B cell (primary cell): ENCODE measurements at regions not wholly inside any gene's neighbourhood (a gene's known extent, or its start where the extent isn't known, plus 50 kb on each side); places are given as distances from the start of the nearest gene placed in this dataset.

Source experiments
- ATAC-seq: fragments of 200-7000 bp; cut with Tn5 transposase; one replicate; pipeline ENCODE4 v1.10.0; 2021; ENCODE audit warnings: low read depth, mild to moderate bottlenecking, moderate number of reproducible peaks, moderate library complexity
- CTCF ChIA-PET: fragments of 350-600 bp; sonication (Branson Sonifier 250); formaldehyde crosslinking; loops from one replicate; lab custom pipeline; 2021; ENCODE audit warnings: antibody characterized with exemption, inconsistent platforms; lab: Charles Lee
- POLR2A ChIA-PET: fragments of 350-600 bp; sonication (Branson Sonifier 250); formaldehyde crosslinking; loops from one replicate; lab custom pipeline; 2021; ENCODE audit warnings: antibody characterized with exemption; lab: Charles Lee
- DNase-seq: peaks from one replicate; pipeline ENCODE4 v3.0.0; 2013
- H2AFZ ChIP-seq: 2 replicates; pipeline ENCODE4 v1.6.1; 2012; ENCODE audit warnings: mild to moderate bottlenecking, low read depth, low read length; ENCODE audit not compliant: insufficient read depth, poor library complexity, severe bottlenecking
- H3K27ac ChIP-seq, 2 donors: 1 replicate in 1 of 2; 2 replicates in 1 of 2; pipeline ENCODE4 v1.5.1; 2012 to 2013; ENCODE audit warnings: low read length in 2 of 2, mild to moderate bottlenecking in 2 of 2, moderate library complexity in 1 of 2
- H3K27me3 ChIP-seq, 4 experiments: fragments of 200-600 bp in 1 of 4; sonication (generic) in 1 of 4; replicated peaks in 1 of 4; 1 replicate in 2 of 4; 2 replicates in 2 of 4; pipeline versions ENCODE4 v1.6.1 to v1.7.0; 2013 to 2016; ENCODE audit warnings: low read length in 3 of 4, mild to moderate bottlenecking in 2 of 4, mixed read lengths in 1 of 4, moderate library complexity in 1 of 4; ENCODE audit not compliant: insufficient read depth in 4 of 4, control insufficient read depth in 3 of 4; ENCODE audit errors: control extremely low read depth in 1 of 4
- H3K36me3 ChIP-seq, 2 experiments: replicated peaks in 1 of 2; 1 replicate in 1 of 2; 2 replicates in 1 of 2; pipeline versions ENCODE4 v1.6.1 to v1.7.1; 2013; ENCODE audit warnings: low read length in 1 of 2; ENCODE audit not compliant: insufficient read depth in 2 of 2, control insufficient read depth in 1 of 2; ENCODE audit errors: control extremely low read depth in 1 of 2, extremely low read depth in 1 of 2
- H3K4me1 ChIP-seq, 2 donors: fragments of 200-600 bp in 1 of 2; sonication (generic) in 1 of 2; 1 replicate in 1 of 2; 2 replicates in 1 of 2; pipeline versions ENCODE4 v1.5.1 to v1.6.1; 2013 to 2017; ENCODE audit warnings: low read length in 2 of 2; ENCODE audit not compliant: control insufficient read depth in 2 of 2, insufficient read depth in 2 of 2
- H3K4me2 ChIP-seq: replicated peaks from 2 replicates; pipeline ENCODE3; 2012; ENCODE audit warnings: mild to moderate bottlenecking, low read depth, low read length; ENCODE audit not compliant: poor library complexity, severe bottlenecking
- H3K4me3 ChIP-seq, 5 experiments: fragments of 200-600 bp in 1 of 5; sonication (generic) in 1 of 5; 1 replicate in 3 of 5; 2 replicates in 2 of 5; pipeline versions ENCODE4 v1.5.1 to v1.7.0; 2011 to 2016; ENCODE audit warnings: low read length in 4 of 5, mild to moderate bottlenecking in 4 of 5, low read depth in 2 of 5, control low read depth in 1 of 5, moderate library complexity in 1 of 5; ENCODE audit not compliant: insufficient read depth in 1 of 5; ENCODE audit errors: control extremely low read depth in 1 of 5, extremely low read depth in 1 of 5
- H3K79me2 ChIP-seq: fragments of 200-600 bp; sonication (generic); one replicate; pipeline ENCODE4 v1.6.0; 2016; ENCODE audit warnings: low read length; ENCODE audit not compliant: control insufficient read depth, insufficient read depth
- H3K9ac ChIP-seq: fragments of 200-600 bp; sonication (generic); 2 replicates; pipeline ENCODE4 v1.6.1; 2017; ENCODE audit warnings: mild to moderate bottlenecking, low read length, moderate library complexity
- H3K9me3 ChIP-seq, 3 donors: one replicate each; pipeline versions ENCODE4 v1.6.1 to v1.7.1; 2013; ENCODE audit warnings: low read length in 2 of 3; ENCODE audit not compliant: control insufficient read depth in 2 of 3, insufficient read depth in 1 of 3; ENCODE audit errors: control extremely low read depth in 1 of 3
- H4K20me1 ChIP-seq: 2 replicates; pipeline ENCODE4 v1.6.0; 2012; ENCODE audit warnings: mild to moderate bottlenecking, low read length; ENCODE audit not compliant: insufficient read depth, control insufficient read depth, poor library complexity, severe bottlenecking
- H3K27ac Mint-ChIP-seq: one replicate; pipeline ENCODE4 v1.8.0; 2021; ENCODE audit warnings: mixed read lengths
- H3K27me3 Mint-ChIP-seq: one replicate; pipeline ENCODE4 v1.8.0; 2021; ENCODE audit warnings: mixed read lengths
- H3K4me1 Mint-ChIP-seq: one replicate; pipeline ENCODE4 v1.8.0; 2021; ENCODE audit warnings: mixed read lengths
- H3K4me3 Mint-ChIP-seq: one replicate; pipeline ENCODE4 v1.8.0; 2021; ENCODE audit warnings: mixed read lengths
- H3K9me3 Mint-ChIP-seq: one replicate; pipeline ENCODE4 v1.8.0; 2022; ENCODE audit warnings: mixed read lengths; ENCODE audit not compliant: insufficient read depth
- CTCF ChIP-seq: fragments of 200-600 bp; IDR thresholded peaks from one replicate; pipeline ENCODE4 v1.8.0; 2022; ENCODE audit warnings: antibody characterized with exemption, mild to moderate bottlenecking
- EZH2 ChIP-seq: IDR thresholded peaks from 2 replicates; pipeline ENCODE4 v1.6.1; 2012; ENCODE audit warnings: borderline replicate concordance, low read depth, mild to moderate bottlenecking, moderate library complexity, low read length; ENCODE audit not compliant: insufficient read depth, poor library complexity, severe bottlenecking
- WGBS: methylation state at CpG from one replicate; pipeline ENCODE4 v1.1.5; 2013; ENCODE audit warnings: missing lambda C conversion rate; ENCODE audit not compliant: insufficient coverage; 5-methylcytosine and 5-hydroxymethylcytosine counted together
- intact Hi-C: fragments of 100-400 bp; cut with micrococcal nuclease; formaldehyde crosslinking; loops from one replicate; pipeline ENCODE4 v1.10.0; 2022

DNA sequence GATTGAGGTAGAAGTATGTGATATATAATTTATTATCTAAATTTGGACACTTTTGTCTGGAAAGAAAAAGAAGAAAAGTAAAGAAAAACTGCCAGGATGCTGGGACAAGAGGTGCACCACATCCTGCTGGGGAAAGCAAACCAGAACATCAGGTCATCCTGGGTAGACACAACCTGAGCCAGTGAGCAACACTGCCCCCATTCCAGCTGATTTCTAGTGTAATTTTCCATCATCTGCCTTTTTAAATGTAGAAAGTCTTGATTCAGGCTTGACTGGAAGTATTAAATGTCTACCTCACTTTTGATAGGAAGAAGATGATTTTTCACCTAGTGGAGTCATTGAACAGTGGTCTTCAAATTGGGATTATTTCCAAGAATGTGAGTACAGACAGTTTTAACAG, 1164.5 kb upstream of the CITED2 start:
- DNase-seq (no peak), ATAC-seq (no peak)
- Mint-ChIP-seq H3K27me3 (no peaks in the 10 kb centered on the region), H3K9me3 (peaks cover 6% of the 10 kb centered on the region), H3K4me3 (no peak overlapping the region), H3K4me1 (no peaks in the 10 kb centered on the region), H3K27ac (no peak overlapping the region)
- Histone ChIP-seq H3K4me2 (no peak overlapping the region), H3K27me3 (no peaks in the 10 kb centered on the region), H3K36me3 (no peaks in the 10 kb centered on the region), H2AFZ (no peak overlapping the region), H3K4me1 (no peaks in the 10 kb centered on the region), H3K9me3 (no peaks in the 10 kb centered on the region), H3K27ac (no peak overlapping the region), H3K9ac (no peak overlapping the region), H3K4me3 (no peak overlapping the region), H3K79me2 (no peaks in the 10 kb centered on the region), H4K20me1 (no peaks in the 10 kb centered on the region)
- intact Hi-C loops: no loop called here
- ChIA-PET CTCF (no interaction called here), POLR2A (no interaction called here)
- TF ChIP-seq EZH2: no peak

DNA sequence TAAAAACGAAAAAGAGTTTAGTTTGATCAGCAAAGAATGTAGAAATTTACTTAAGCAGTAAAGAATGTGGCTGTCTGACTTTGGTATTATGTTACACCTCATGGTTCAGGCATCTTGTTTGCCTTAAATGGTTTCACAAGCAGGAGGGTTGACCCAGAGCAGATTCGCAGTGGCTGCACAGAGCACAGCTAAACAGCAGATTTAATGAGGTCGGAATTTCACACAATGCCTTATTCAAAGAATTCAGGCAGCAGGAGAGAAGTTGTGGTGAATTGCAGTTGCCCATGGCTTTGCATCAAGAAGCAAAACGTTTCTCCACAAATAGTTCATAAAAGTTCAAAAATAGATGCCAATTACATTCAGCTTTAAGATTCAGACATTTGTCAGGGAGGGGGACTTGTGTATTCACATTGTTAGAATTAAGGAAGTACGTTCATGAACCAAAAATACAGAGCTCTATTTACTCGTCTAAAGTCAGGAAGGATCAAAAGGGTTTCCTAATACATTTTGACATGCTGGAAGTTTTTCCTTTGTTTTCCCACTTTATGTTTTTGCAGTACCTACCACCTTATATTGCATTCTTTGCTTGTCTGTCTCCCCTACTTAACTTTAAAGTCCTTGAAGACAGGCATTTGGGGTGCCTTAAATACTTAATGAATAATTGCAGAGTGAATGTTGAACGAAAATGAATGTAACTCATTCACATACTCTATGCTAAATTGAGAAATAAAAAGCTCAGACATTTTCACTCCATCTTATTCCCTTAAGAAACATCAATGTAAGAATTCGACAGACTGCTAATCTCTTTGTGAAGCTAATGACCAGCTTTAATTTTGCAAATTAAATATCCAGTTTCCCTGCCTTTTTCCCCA, 1163.6 kb upstream of the CITED2 start:
- H3K27me3 ChIP-seq: no peaks in the 10 kb centered on the region
- H3K79me2 ChIP-seq: no peaks in the 10 kb centered on the region
- ATAC-seq: no peak
- no peak overlapping the region for H3K9ac ChIP-seq
- H3K27ac Mint-ChIP-seq: no peak overlapping the region
- intact Hi-C loops: no loop called here
- no peak overlapping the region for H3K27ac ChIP-seq
- no peaks in the 10 kb centered on the region for H3K4me1 ChIP-seq
- ChIA-PET POLR2A (no interaction called here), CTCF (no interaction called here)
- no peaks in the 10 kb centered on the region for H3K4me1 Mint-ChIP-seq
- peaks cover 6% of the 10 kb centered on the region for H3K9me3 Mint-ChIP-seq
- H3K4me3 Mint-ChIP-seq: no peak overlapping the region
- TF ChIP-seq EZH2 (no peak), CTCF (no peak)
- 66% methylated on average over 2 of the region's 8 CpGs for WGBS
- no peaks in the 10 kb centered on the region for H3K9me3 ChIP-seq
- no peaks in the 10 kb centered on the region for H4K20me1 ChIP-seq
- H3K4me3 ChIP-seq: no peak overlapping the region
- H3K36me3 ChIP-seq: no peaks in the 10 kb centered on the region
- H3K27me3 Mint-ChIP-seq: no peaks in the 10 kb centered on the region
- no peak overlapping the region for H3K4me2 ChIP-seq
- no peak for DNase-seq
- H2AFZ ChIP-seq: no peak overlapping the region
